DMS 273 (cell line): ENCODE measurements at regions not wholly inside any gene's neighbourhood (a gene's known extent, or its start where the extent isn't known, plus 50 kb on each side); places are given as distances from the start of the nearest gene placed in this dataset.
"Not testable (repeated sequence)": the region's sequence is repeated elsewhere in the genome, so short reads cannot be mapped to it uniquely, and the experiment has no call there.

Experiments used
- DNase-seq: peaks from one replicate; lab custom pipeline; 2025; ENCODE audit not compliant: unreplicated experiment; lab: John Stamatoyannopoulos, UW

GRCh38 chr19:28700176-28700575, 512.8 kb downstream of the UQCRFS1 start:
- no peak for DNase-seq

- DNase-seq, result no peak
Observed at GRCh38 chr19:28697308-28697707, 515.6 kb downstream of the UQCRFS1 start.

DNA sequence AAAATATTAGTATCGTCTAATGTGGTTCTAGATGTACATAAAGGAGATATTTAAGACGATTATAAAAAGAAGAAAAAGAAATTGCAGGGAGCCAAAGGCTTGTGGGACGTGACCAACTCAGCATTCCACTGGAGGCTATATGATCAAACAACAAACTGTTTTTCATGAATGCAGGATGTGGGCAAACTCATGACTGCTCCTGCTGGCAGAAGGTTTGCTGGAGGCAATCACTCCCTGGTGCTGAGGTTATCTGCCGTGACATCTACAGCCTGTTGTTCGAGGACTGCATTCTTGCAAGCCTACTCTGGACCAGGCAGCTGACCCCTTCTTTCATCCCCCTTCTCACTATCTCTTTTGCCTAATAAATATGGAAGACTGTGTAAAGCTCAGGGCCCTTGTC, 518.1 kb downstream of the UQCRFS1 start:
- DNase-seq, result no peak

DNA sequence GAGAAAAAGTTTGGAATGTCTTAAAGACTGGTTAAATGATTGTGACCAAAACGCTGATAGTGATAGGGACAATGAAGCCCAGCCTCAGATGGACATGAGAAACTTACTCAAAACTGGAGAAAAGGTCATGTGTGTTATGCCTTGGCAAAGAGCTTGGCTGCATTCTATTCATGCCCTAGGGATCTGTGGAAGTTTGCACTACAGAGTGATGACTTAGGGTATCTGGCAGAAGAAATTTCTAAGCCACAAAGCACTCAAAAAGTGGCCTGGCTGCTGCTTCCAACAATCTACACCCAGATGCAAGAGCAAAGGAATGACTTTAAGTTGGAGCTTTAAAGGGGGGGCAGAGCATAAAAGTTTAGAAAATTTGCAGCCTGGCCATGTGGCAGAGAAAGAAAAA, 521.3 kb downstream of the UQCRFS1 start:
- DNase-seq, result no peak

GRCh38 chr19:28689464-28689863, 523.5 kb downstream of the UQCRFS1 start:
- DNase-seq, result not testable (repeated sequence)

- no peak for DNase-seq
Observed at GRCh38 chr19:28687296-28687695, 525.7 kb downstream of the UQCRFS1 start.

DNA sequence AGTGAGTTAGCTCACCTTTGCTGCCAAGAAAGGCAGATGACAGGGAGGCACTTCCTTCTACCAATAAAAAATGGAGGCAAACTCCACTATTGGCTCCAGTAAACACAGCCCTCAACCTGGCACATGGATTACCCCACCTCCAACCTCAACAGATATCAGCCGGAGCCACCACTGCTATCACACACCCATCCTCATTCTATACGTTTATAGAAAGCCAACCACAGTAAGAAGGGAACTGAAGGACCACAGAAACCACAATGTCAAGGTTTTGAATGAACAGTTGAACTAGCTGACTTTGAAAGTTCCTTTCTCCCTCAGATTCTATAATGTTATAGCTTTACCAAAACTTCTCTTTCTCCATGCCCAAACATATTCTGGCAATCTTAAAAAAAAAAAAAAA, 526.2 kb downstream of the UQCRFS1 start:
- no peak for DNase-seq

DNA sequence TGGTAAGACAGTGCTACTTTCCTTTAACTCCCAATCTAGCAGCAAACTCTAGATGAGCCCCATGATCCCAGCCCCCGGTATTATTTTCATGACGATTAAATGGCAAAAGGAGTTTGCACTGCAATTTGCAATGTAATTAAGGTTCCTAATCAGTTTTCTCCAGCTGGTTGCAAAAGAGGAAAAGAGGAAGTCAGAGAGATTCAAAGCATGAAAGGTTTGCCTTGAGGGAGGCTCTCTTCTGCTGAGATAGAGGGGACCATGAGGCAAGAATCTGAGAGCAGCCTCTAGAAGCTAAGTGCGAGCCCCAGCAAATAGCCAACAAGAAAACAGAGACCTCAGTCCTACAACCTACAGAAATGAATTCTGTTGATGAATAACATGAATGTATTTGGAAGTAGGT, 527.1 kb downstream of the UQCRFS1 start:
- no peak for DNase-seq

GRCh38 chr19:28685077-28685476, 527.9 kb downstream of the UQCRFS1 start:
- not testable (repeated sequence) for DNase-seq

- DNase-seq, result no peak
Observed at GRCh38 chr19:28680111-28680510, 532.8 kb downstream of the UQCRFS1 start.

DNA sequence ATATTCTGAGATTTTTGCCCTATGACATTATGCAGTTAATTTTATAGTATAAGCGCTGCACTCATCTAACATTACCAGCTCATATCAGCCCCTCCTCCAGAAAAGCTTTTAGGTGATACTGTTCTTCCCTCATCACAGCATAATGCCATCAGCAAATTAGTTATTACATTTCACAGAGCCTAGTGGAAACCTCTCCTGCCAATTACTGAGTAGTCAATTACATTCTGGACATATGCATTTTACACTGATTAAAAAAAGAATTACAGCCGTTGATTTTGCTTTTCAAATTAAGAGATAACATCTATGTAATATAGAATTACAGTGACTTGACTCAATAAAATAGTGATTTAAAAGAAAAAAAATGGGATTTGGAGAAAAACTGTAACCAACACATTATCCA, 542.1 kb downstream of the UQCRFS1 start:
- DNase-seq, result no peak

DNA sequence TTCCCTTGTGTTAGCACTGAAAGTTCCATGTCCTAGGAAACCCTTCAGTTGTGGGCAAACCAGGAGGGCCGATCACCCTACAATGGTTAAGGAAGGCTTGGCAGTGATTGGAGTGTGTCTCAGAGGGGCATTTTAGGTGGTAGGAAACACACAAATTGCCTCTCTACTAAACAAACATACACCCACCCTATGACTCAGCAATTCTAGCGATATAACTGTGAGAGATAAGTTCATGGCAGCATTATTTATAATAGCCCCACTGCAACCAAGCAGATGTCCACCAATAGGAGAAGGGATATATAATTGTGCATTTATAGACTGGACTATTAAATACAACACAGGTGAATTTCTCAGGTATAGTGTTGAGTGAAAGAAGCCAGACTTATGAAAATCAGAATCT, 543.1 kb downstream of the UQCRFS1 start:
- DNase-seq, result no peak

DNA sequence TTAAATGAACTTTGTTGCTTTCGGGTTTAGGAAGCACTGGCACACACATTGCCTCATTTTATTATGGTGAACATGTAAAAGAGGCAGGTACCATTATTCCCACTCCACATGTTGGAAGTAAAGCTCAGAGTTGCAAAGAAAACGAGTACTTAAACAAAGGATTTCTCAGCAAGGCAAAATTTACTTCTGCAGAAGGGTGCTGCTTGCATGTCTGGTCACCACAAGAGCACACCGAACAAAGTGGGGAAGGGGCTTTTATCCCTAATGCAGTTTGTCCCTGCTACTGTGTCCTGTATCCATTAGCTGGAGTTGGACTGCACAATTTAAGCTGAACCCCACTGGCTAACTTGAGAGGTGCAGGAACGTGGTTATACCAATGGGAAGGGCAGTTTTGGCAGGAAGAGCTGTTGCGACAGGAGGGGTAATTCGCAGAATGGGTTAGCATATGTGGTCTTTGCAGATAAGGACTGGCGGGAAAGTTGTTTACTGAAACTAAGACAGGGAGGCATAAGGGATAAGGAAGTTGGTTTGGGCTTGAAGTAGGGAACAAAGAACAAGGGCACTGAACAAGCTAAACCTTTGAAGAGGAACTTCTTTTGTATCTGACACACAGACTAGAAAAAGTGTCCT, 545.5 kb downstream of the UQCRFS1 start:
- no peak for DNase-seq

DNA sequence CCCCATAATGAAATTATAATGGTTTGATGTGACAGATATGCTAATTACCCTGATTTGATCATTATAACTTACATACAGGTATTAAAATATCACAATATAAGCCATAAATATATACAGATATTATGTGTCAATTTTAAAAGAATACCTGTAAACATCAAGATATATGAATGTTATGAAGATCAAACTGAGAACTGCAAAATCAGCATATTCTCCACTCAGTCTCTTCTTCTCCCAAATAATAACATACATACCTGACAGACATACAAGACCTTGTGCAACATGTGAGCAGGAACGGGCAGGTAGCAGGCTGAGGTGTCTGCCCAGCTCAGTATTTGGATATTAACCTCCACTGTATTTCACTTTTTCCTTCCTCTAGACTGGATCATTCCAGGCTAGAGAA, 547.2 kb downstream of the UQCRFS1 start:
- no peak for DNase-seq

DNA sequence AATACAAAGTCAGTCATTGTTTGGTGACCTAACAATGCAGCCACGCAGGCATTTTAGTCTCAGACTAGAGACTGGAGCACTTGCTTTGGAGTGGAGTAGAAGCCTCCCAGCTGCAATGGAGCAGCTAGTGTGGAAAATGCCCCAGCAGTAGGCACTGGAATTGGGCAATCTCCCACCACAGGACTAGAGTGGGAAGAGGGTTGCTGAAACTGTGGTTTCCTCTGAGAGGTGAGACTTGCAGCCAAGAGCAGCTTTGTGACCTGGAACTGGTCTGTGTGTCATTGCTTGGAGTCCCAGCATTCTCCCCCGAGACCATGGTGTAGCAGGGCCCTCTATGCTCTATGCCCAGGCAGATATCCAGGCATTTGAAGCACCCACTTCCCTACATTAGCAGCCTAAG, 556.3 kb downstream of the UQCRFS1 start:
- DNase-seq, result no peak

DNA sequence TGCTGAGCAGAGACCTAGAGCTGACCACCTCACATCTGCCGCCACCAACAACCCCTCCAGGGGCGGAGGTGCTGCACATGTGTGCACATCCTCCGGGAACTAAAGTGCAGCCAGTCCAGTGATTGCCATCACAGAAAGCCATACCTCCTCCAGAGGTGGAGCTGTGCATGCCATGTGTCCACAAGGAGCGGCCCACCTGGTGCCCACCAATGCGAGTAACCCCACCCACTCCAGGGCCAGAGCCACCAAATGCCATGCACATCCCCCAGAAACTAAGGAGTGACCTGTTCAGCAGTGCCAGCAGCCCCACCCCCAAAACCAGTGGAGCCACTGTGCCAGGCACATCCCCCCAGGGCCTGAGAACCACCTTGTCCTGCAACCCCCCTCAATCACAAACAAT, 557.9 kb downstream of the UQCRFS1 start:
- no peak for DNase-seq

- DNase-seq, result no peak
Observed at GRCh38 chr19:28652765-28653164, 560.2 kb downstream of the UQCRFS1 start.

DNA sequence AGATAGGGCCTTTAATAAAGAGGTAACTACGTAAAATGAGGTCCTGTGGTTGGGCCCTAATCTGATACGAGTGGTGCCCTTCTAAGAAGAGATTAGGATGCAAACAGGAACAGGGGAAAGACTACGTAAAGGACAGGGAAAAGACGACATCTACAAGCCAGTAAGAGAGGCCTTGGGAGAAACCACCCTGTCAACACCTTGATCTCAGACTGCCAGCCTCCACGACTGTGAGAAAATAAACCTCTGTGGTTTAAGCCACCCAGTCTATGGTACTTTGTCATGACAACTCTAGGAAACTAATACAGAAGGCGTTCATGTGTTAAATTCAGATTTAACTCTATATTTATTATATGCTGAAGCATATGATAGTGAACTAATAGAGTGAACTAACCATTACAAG, 566.3 kb downstream of the UQCRFS1 start:
- DNase-seq, result no peak

DNA sequence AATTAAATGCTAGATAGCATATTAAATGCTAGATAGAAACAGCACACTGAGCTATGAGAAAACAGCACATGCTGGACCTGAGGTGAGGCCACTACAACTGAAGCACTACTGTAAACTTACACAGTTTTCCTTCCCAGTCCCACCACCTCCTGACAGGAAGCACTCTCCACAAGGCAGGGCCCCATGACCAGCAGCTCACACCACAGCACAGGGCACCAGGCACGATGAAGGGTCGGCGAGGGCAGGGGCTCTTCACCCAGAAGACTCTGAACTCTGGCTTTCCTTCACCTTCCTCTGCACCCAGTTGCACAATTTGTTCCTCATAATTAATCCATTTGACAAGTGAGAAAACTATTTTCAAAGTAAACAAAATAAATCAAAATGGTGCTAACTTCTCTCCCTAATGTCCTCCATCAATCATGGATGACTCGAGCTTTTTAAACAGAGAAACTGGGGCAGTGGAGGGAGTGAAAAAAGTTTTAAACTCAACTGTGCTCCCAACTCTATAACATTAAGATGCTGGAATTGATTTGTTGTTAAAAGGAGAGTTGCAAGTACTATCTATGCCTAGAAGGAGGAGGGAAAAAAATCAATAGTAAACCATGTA, 568.7 kb downstream of the UQCRFS1 start:
- DNase-seq, result no peak

DNA sequence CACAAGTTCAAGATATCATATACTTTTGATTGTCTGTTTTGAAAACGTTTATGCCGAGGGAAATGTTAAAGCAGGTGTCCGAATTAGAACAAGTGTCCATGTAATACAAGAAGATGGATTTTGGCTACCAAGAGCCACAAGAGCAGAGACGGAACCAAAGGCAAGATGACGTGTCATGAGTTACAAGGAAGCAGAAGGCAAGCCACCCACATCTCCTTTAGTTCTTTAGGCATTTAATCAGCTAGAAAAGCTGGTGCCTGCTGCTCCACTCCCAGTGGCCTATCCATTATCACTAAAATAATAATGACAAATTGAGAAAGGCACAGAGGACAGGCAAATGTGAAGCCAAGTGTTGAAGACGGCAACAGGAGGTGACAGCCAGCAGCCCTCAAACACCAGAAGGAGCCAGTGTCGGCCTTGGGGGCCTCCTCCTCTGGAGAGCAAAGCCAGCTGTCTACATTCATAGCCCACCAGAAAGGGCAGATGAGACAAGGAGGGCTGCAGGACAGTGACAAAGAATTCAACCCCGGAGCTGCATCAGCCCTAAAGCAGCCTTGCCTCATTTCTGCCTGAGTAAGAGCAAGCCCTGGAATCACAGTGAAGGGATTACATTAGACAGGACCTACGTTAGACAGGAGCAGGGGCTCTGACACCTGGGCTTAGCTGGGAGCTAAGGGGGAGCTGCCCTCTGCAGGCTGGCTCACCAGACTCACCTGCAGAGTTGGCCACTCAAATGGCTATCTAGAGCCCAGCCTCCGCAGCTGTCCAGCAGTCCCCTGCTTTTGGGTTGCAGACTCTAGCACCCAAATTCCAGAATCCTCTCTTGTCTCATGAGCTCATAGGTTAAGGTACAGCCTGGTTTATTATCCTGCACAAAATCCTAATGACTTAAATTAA, 569.9 kb downstream of the UQCRFS1 start:
- no peak for DNase-seq

GRCh38 chr19:28641395-28641794, 571.6 kb downstream of the UQCRFS1 start:
- DNase-seq, result no peak

DNA sequence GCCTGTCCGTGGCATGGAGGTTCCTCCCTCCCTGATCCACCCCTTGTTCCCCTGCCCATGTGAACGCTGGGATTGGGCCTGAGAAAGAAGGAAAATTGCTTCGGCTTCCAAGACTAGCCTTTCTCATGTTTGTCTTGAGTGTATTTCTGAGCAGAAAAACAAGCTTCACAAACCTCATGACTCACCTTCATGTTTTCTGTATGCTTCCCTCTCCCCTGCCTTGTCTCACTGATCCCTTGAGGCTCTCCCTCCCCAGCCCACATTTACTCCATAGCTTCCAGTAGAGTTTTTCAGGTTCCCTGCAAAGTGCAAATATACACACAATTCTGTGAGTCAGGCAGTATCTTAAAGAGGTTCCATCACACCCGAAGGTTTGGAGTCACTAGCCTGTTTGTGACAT, 572.4 kb downstream of the UQCRFS1 start:
- no peak for DNase-seq
